GM12878 (cell line): ENCODE measurements at regions not wholly inside any gene's neighbourhood (a gene's known extent, or its start where the extent isn't known, plus 50 kb on each side); places are given as distances from the start of the nearest gene placed in this dataset.

Source experiments
- ATAC-seq: fragments of 200-7000 bp; cut with Tn5 transposase; 3 replicates; pipeline ENCODE4 v1.9.1; 2020; ENCODE audit warnings: mild to moderate bottlenecking, moderate library complexity
- BruUV-seq: library from RNA; stranded (reverse); fragments of 400-500 nt; replicated peaks from 2 replicates; lab custom pipeline; 2021; lab: Mats Ljungman, UMichigan
- CTCF ChIA-PET: fragments of 300-600 bp; sonication (Branson Sonifier 250); formaldehyde crosslinking; extraction: SDS; loops from one replicate; lab custom pipeline; 2021; ENCODE audit warnings: inconsistent platforms; lab: Yijun Ruan, JAX
- POLR2A ChIA-PET: fragments of 350-600 bp; formaldehyde crosslinking; extraction: SDS; loops from one replicate; lab custom pipeline; 2021; ENCODE audit warnings: inconsistent platforms; lab: Charles Lee
- RAD21 ChIA-PET: fragments of 300-600 bp; sonication (Branson Sonifier 250); formaldehyde crosslinking; loops from one replicate; lab custom pipeline; 2023; ENCODE audit warnings: antibody characterized with exemption; ENCODE audit not compliant: unreplicated experiment; lab: Charles Lee
- SMC1A ChIA-PET: fragments of 300-600 bp; sonication (Branson Sonifier 250); formaldehyde crosslinking; loops from one replicate; lab custom pipeline; 2023; ENCODE audit not compliant: unreplicated experiment, uncharacterized antibody; lab: Charles Lee
- DNase-seq: peaks from one replicate; pipeline ENCODE4 v3.0.0-alpha.2; 2011; ENCODE audit warnings: low read depth, low spot score
- FAIRE-seq: peaks from 3 replicates; lab custom pipeline; 2011; peaks lifted over from hg19 to GRCh38; lab: Jason Lieb, UNC
- H2AFZ ChIP-seq: 2 replicates; pipeline ENCODE4 v1.6.0; 2011; ENCODE audit warnings: low read depth, low read length, control low read depth; ENCODE audit not compliant: control insufficient read depth
- H3K27ac ChIP-seq: 2 replicates; pipeline ENCODE4 v1.5.1; 2011; ENCODE audit warnings: control low read depth; ENCODE audit not compliant: control insufficient read depth, insufficient read depth
- H3K27me3 ChIP-seq, 2 experiments: replicated peaks in 1 of 2; 2 replicates each; pipeline versions ENCODE4 v1.6.0 to v1.6.1; 2011; ENCODE audit warnings: low read length in 1 of 2; ENCODE audit not compliant: control insufficient read depth in 2 of 2, insufficient read depth in 2 of 2
- H3K36me3 ChIP-seq, 2 experiments: 2 replicates each; pipeline ENCODE4 v1.5.1; 2011; ENCODE audit warnings: low read length in 1 of 2; ENCODE audit not compliant: control insufficient read depth in 2 of 2, insufficient read depth in 2 of 2
- H3K4me1 ChIP-seq: 2 replicates; pipeline ENCODE4 v1.6.1; 2011; ENCODE audit warnings: mild to moderate bottlenecking, low read length, moderate library complexity, mixed read lengths; ENCODE audit not compliant: control insufficient read depth, insufficient read depth
- H3K4me2 ChIP-seq: 2 replicates; pipeline ENCODE4 v1.6.0; 2011; ENCODE audit warnings: control low read depth; ENCODE audit not compliant: control insufficient read depth, insufficient read depth
- H3K4me3 ChIP-seq: fragments of 200-600 bp; sonication (generic); 2 replicates; pipeline ENCODE4 v1.5.1; 2016
- H3K79me2 ChIP-seq: 2 replicates; pipeline ENCODE4 v1.6.0; 2011; ENCODE audit warnings: low read length; ENCODE audit not compliant: control insufficient read depth, insufficient read depth
- H3K9ac ChIP-seq: 2 replicates; pipeline ENCODE4 v1.8.0; 2011; ENCODE audit warnings: low read length, control low read depth, mixed read lengths; ENCODE audit not compliant: control insufficient read depth, insufficient read depth
- H3K9me3 ChIP-seq: replicated peaks from 3 replicates; pipeline ENCODE4 v1.5.1; 2011; ENCODE audit warnings: mild to moderate bottlenecking, low read length; ENCODE audit not compliant: control insufficient read depth, insufficient read depth
- H4K20me1 ChIP-seq: 2 replicates; pipeline ENCODE4 v1.6.0; 2011; ENCODE audit not compliant: control insufficient read depth, insufficient read depth
- KDM1A ChIP-seq: fragments of 200-600 bp; sonication (generic); IDR thresholded peaks from 2 replicates; pipeline ENCODE4 v1.6.1; 2016; ENCODE audit warnings: borderline replicate concordance
- NFXL1 ChIP-seq: fragments of 450-650 bp; IDR thresholded peaks from 2 replicates; pipeline ENCODE4 v1.6.1; 2017; ENCODE audit warnings: antibody characterized with exemption, mild to moderate bottlenecking, borderline replicate concordance
- NR2C1 ChIP-seq: fragments of 450-650 bp; IDR thresholded peaks from 2 replicates; pipeline ENCODE4 v1.6.1; 2017; ENCODE audit warnings: antibody characterized with exemption, mild to moderate bottlenecking, moderate library complexity
- PML ChIP-seq: IDR thresholded peaks from 2 replicates; pipeline ENCODE4 v1.6.1; 2012; ENCODE audit warnings: low read length, inconsistent platforms
- POLR2AphosphoS2 ChIP-seq: IDR thresholded peaks from 2 replicates; pipeline ENCODE4 v1.6.1; 2011; ENCODE audit warnings: low read depth, mild to moderate bottlenecking, low read length, improper control_type of control experiment, moderate library complexity
- ZNF24 ChIP-seq: fragments of 450-650 bp; IDR thresholded peaks from 2 replicates; pipeline ENCODE4 v1.6.1; 2017; ENCODE audit warnings: antibody characterized with exemption, mild to moderate bottlenecking
- WGBS: methylation state at CpG from one replicate; pipeline ENCODE4 v1.1.6; 2016; ENCODE audit warnings: low lambda C conversion rate; ENCODE audit not compliant: insufficient replicate concordance, insufficient coverage; ENCODE audit errors: missing lambda C conversion rate; 5-methylcytosine and 5-hydroxymethylcytosine counted together
- in situ Hi-C: fragments of 300-500 bp; cut with MboI; formaldehyde crosslinking; loops from 9 replicates; pipeline ENCODE4 v1.14.3; 2018; ENCODE audit warnings: mixed read lengths
- intact Hi-C: fragments of 100-400 bp; cut with micrococcal nuclease; formaldehyde crosslinking; loops from one replicate; pipeline ENCODE4 v1.14.2; 2022; ENCODE audit not compliant: unreplicated experiment
- TF ChIP-seq, protein P1 (sequence below): IDR thresholded peaks from 2 replicates; pipeline ENCODE4 v1.6.1; 2011; ENCODE audit warnings: low read depth, mild to moderate bottlenecking, low read length, moderate library complexity, borderline replicate concordance; ENCODE audit errors: extremely low read depth

DNA sequence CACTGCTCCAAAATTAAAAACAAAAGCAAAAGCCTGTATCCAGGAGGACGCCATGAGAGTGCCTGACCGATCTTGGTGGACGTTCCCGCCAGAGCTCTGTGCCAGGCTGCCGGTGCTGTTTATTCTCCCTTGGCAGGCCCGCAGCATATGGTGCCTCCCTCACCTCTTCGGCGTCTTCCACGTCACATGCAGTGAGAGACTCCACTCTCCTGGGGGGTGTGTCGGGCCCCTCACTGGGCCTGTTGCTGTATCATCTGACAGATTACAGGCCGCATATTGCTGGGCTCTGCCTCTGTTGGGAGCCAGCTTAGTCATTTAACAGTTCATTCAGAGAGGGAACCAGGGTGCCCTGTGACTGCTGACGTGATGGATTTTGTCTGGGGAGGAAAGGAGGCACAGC, 86.4 kb upstream of the ARRDC4 start:
- RAD21 ChIA-PET: no interaction called here

GRCh38 chr15:97875025-97875512, 85.4 kb upstream of the ARRDC4 start:
- no peak for FAIRE-seq
- no peak for DNase-seq
- SMC1A ChIA-PET: no interaction called here
- WGBS: 5% methylated on average over 6 of the region's 6 CpGs
- RAD21 ChIA-PET: no interaction called here
- H3K27me3 ChIP-seq: no peaks in the 10 kb centered on the region
- no peak overlapping the region for H3K4me3 ChIP-seq
- H3K36me3 ChIP-seq: no peaks in the 10 kb centered on the region
- CTCF ChIA-PET: no interaction called here
- no peak overlapping the region for H3K27ac ChIP-seq
- H3K79me2 ChIP-seq: no peaks in the 10 kb centered on the region
- H3K4me1 ChIP-seq: no peaks in the 10 kb centered on the region
- no peaks in the 10 kb centered on the region for H3K9me3 ChIP-seq
- H4K20me1 ChIP-seq: no peaks in the 10 kb centered on the region
- ATAC-seq: no peak
- TF ChIP-seq NR2C1 (no peak), PML (no peak), NFXL1 (no peak), ZNF24 (no peak), KDM1A (no peak)
- TF ChIP-seq, protein P1, sequence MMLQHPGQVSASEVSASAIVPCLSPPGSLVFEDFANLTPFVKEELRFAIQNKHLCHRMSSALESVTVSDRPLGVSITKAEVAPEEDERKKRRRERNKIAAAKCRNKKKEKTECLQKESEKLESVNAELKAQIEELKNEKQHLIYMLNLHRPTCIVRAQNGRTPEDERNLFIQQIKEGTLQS: no peak
- H2AFZ ChIP-seq: no peak overlapping the region
- no peak overlapping the region for H3K4me2 ChIP-seq
- POLR2A ChIA-PET: no interaction called here
- in situ Hi-C loops (no loop called here), intact Hi-C loops (no loop called here)
- no TSS peak for BruUV-seq
- H3K9ac ChIP-seq: no peak overlapping the region

More for the DNA sequence above, 86.4 kb upstream of the ARRDC4 start:
- ATAC-seq: no peak
- Histone ChIP-seq H3K79me2 (no peaks in the 10 kb centered on the region), H3K27me3 (no peaks in the 10 kb centered on the region), H4K20me1 (no peaks in the 10 kb centered on the region), H3K36me3 (no peaks in the 10 kb centered on the region), H2AFZ (no peak overlapping the region), H3K4me2 (no peak overlapping the region), H3K9ac (no peak overlapping the region), H3K4me3 (no peak overlapping the region), H3K4me1 (no peaks in the 10 kb centered on the region), H3K27ac (no peak overlapping the region), H3K9me3 (no peaks in the 10 kb centered on the region)
- in situ Hi-C loops (no loop called here), intact Hi-C loops (no loop called here)
- ChIA-PET SMC1A (no interaction called here), POLR2A (no interaction called here), CTCF (no interaction called here)
- WGBS: 57% methylated on average over 12 of the region's 12 CpGs
- TF ChIP-seq POLR2AphosphoS2: no peak
- BruUV-seq: no TSS peak
- DNase-seq: no peak
- FAIRE-seq: no peak
